AG08396 (cell line): ENCODE measurements at regions not wholly inside any gene's neighbourhood (a gene's known extent, or its start where the extent isn't known, plus 50 kb on each side); places are given as distances from the start of the nearest gene placed in this dataset.
"Not testable (repeated sequence)": the region's sequence is repeated elsewhere in the genome, so short reads cannot be mapped to it uniquely, and the experiment has no call there.

Experiments used
- DNase-seq: peaks from one replicate; pipeline ENCODE4 v3.0.0; 2012; ENCODE audit warnings: low spot score, mixed read lengths

DNA sequence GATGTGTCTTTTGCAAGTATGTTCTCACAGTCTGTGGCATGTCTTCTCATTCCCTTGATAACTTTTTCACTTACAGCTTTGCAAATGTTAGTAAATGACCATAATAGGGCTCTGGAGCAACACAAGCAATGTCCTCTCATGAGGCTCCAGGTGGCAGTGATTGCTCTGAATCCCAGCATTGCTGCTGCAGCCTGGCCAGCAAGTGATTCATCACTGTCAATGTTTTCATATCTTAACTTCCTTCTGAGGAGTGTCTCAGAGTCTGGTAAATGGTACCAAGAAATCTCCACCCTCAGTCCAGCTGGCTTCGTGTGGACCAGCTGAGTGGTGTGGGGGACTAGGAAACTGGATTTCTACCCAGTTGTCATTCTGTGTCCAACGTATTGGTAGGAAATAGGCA, 139.6 kb downstream of the MYLK4 start:
- DNase-seq, result no peak

DNA sequence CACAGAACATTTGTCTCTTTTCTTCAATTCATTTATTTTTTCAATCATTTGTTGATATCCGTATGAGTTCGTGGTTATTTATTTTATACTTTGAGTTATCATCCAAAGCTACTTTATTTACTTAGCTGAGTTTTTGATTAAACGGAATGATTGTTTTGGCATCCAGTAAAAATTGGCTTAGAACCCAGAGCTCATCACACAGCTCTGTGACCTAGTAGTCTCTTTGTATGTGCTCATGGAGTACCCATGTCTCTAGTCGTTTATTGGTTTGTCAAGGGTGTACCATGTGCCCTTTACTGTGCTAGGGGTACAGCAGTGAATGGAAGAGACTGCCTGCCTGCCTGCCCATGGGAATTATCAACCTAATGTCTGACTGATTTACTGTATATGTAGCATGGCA, 142.2 kb downstream of the MYLK4 start:
- DNase-seq, result no peak

DNA sequence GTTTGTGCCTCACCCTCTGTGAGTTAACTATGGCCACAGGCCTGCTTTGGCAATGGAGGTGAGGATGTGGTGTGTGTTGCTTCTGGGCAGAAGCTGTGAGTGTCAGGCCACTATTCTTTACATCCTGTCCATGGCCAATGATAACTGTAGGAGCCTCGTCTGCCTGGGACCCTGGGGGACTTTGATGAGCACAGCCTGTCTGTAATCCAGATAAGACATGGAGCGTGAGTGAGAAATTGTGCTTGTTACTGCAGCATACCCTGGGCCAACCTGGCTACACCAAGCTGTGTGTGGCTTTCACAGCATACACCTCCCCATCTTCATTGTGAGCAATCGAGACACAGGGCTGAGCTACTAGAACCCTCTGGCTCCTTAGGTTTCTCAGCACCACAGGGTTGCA, 150.4 kb downstream of the MYLK4 start:
- DNase-seq, result no peak

DNA sequence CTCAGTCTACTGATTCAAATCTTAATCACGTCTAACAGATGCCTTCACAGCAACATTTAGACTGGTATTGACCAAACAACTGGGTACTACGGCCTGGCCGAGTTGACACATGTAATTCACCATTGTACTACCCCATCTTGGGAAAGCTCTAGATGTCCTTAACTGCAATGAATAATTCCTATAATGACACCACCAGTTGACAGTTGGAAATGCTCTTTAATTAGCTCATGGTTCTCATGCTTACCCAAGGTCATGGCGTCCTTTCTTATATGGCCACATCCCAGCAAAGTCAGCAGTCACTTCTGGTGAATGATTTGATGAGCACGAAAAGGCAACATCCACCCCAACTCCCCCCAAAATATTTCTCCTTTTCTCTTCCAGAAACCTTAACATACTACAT, 150.9 kb downstream of the MYLK4 start:
- DNase-seq, result no peak

DNA sequence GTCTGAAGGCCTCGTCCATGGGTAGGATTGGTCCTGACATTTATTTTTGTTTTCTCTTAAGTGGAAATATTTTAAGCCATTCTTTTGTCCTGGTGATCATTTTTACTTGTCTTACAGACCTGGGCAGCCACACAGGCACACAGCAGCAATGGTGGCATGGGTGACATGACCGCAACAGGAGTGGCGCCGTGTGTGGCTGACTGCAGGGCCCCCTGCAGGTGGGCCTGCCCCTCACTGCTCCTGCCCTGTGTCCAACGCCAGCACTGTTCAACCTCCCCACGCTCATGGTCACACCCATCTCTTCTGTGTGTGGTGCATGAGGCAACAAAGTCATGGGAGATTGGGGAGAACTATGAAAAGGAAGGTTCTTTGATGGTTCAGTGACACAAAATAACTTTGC, 151.9 kb downstream of the MYLK4 start:
- no peak for DNase-seq

DNA sequence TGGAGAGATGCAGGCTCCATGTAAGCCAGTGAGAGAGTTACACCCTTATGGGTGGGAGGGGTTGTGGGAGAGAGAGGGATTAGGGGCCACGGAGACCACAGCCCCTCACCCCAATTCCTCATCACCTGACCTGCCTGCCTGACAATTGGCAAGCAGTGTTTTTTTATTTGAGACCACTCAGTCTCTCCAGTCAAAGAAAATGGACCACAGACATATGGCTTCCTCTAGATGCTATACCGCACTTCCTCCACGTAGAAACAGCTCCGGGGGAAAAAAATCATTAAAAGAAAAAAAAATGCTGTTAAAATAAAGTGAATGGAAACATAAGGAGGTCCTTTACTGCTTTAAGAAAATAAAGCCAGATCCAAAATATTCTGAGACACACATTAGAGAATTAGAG, 152.7 kb downstream of the MYLK4 start:
- DNase-seq, result no peak

DNA sequence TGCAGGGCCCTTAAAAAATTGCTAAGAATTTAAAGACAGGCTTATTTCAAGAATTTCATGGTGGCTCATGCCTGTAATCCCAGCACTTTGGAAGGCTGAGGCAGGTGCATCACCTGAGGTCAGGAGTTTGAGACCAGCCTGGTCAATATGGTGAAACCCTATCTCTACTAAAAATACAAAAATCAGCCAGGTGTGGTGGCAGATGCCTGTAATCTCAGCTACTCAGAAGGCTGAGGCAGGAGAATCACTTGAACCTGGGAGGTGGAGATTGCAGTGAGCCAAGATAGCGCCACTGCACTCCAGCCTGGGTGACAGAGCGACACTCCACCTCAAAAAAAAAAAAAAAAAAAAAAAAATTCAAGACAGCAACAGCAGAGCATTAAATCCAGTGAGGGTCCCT, 153.3 kb downstream of the MYLK4 start:
- DNase-seq, result not testable (repeated sequence)

DNA sequence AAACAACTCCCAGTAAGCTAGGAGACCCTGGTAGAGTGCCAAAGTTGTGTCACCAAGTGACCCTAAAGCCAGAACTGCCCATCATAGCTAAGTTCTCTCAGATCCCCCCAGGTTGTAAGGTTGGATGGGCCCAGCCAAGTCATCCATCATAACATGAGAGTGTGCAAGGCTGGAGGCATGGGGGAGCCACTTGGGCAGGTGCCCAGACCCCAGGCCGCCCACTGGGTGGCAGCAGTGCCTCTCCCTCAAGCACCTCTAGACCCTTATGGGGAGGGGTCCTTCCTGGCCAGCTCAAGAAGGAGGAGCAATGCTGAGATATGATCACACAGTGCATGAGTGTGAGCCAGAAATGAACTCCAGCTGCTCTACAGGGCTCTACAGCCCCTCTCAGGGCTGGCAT, 154.5 kb downstream of the MYLK4 start:
- DNase-seq, result no peak

DNA sequence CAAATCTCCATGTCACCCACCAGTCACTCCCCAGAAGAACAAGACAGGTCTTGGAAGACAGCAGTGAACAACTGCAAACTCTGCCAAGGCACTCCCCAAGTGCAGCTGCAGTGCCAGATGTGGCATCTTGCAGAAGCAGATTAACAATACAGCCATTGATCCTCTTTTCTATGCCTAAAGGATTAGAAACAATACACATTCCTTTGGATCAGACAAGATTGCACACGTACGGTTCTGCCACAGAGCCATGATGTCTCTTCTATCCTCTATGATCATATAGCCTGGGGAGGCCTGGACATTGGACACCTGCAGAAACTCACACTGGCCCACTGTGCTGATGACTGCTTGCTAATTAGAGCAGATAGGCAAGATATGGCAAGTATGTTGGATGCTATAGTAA, 155.9 kb downstream of the MYLK4 start:
- no peak for DNase-seq

DNA sequence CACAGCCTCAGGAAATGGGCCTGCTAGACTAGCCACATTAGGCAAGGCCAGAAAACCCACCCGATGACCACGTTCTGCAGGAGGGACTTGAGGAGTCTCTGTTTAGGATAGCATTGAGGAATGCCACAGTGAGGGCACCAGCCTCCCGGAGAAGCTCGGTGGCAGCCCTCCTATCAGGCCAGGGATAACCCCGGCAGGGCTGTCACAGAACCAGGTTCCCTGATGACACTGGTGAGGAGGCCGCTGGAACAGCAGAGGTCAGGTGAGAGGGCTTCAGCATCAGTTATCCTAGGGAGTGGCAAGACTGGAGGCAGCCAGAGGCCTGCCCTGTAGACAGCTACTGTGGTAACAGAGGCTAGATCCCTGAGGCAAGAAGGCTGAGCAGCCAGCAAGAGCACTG, 157.6 kb downstream of the MYLK4 start:
- DNase-seq, result no peak

DNA sequence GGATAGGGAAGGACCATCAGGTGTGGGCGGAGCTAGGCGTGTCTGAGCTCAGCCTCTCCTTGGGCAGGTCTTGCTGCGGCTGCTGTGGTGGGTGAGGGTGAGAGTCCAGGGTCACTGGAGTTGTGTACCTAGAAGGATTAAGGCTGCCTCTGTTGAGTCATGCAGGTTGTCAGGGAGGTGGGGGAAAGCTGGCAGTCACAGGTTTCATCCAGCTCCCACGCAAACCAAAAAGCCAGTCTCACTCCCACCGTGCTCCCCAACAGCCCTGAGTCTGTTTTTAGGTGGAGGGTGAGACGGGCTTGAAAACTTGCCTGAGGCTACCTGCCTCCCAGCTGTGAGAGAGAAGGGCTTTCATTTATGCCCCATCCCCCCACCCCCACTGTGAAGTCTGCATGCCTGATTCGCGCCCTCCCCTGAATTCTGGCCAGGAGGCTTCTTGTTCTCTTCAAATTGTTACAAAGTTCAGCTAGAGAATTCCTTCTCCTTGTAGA, 161.5 kb downstream of the MYLK4 start:
- no peak for DNase-seq

DNA sequence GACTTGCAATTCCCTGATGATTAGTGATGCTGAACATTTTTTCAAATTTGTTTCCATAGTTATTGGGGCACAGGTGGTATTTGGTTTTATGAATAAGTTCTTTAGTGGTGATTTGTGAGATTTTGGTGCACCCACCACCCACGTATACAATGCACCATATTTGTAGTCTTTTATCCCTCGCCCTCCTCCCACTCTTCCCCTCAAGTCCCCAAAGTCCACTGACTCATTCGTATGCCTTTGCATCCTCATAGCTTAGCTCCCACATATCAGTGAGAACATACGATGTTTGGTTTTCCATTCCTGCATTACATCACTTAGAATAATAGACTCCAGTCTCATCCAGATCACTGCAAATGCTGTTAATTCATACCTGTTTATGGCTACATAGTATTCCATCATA, 167.3 kb downstream of the MYLK4 start:
- DNase-seq, result no peak

DNA sequence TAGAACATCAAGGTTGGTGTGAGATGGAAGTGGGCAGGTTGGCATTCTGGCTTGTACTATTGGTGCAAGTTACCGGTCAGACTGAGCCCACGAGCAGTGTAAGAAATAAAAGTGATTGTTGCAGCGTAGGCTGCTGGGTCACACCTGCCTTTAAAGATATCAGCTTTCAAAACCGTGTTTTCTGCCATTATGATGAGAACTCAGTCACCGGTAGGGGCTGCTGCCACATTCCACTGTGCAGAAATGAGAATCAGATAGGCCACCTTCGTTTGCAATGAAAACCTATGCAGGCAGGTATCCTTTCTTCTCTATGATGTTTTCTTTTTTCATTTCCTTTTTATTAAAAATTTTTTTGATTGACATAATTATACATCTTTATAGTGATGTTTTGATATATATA, 168.5 kb downstream of the MYLK4 start:
- DNase-seq, result no peak

DNA sequence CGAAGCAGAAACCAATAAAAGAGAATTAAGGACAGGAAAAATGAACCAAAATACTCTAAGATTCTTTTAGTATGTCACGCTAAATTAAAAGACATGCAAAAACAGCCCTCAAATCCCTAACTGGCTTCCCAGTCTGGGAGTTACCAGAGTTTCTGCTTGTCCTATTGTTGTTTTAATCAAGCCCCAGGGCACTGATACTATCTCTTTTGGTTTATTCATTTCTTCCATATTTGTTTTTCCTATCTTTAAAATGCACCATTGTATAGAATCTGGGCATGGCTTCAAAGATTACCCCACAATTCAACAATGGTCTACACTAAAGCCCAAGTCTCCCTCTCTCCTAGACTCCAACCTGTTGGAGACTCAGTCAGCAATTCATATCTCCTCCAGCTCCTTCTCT, 169.1 kb downstream of the MYLK4 start:
- no peak for DNase-seq

DNA sequence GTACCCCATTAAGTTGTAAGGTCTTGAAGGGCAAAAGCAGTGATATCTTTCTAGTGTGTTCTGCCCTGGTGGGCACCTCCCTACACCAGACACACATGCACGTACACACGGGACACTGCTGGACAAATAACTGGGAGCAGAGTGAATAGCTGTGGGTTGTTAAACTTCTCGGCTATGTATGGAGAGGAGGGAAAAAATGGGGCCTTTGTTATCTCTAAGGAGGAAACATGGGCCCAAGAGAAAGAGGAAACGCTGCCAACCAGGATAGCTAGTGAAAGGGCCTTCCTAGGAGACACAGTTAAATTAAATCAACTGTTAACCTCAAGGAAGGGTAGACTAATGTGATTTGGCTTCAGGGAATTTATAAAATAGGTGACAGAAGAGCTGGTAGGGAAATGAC, 169.7 kb downstream of the MYLK4 start:
- DNase-seq, result no peak

DNA sequence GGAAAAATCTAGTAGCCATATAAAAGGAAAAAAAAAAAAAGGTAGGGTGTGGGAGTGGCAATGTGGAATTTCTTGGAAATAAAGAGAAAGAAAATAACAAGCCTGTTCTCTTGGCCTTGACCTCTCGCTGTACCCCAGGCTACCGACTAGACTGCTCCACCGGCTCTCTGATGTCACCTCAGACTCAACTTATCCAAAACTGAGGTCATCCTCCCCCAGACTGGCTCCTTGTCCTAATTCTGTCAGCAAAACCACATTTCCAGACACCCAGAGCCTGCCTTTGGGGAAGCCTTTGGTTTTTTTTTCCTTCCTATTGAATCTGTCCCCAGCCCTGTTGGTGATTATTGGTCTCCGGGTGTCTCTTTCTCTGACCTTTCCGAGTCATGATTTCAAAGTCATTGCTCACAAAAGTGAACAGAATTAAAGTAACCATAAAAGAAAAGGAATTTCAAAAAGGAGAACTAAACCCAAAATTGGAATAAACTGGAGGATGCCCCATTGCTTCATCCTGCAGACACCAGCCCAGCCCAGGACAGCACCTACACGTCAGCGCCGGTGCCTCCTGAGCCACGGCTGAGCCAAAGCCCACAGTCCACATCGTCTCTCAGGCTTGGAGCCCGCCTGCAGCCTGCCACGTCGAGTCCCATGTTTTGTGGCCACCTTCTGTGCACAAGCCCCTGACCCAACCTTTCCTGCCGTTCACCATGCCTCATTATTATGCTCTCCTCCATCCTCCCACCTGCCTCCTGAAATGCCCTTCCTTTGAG, 170.7 kb downstream of the MYLK4 start:
- no peak for DNase-seq

DNA sequence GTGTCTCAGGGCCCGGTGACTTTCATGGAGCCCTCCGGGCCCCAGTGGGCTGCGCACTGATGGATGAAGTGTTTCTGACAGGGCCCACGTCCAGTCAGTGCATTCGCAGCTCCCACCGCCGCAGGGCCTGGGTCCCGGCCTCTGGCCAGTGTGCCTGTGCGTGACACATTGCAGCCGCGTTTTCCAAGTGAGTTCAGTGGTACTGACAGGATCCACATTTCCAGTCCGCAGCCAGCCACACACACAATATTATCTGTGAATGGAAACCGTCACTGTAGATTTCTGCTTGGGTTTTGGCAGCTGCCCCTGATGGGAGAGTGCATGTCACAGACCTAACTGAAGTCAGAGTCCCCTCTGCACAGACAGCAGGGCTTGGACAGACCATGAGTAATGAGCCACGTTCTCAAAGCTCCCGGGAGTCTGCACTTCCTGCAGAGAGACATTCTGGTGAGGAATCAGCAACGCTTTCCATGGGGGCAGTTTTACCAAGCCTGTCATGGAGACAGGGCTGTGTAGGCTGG, 171.4 kb downstream of the MYLK4 start:
- peak; percentile 46 for DNase-seq

DNA sequence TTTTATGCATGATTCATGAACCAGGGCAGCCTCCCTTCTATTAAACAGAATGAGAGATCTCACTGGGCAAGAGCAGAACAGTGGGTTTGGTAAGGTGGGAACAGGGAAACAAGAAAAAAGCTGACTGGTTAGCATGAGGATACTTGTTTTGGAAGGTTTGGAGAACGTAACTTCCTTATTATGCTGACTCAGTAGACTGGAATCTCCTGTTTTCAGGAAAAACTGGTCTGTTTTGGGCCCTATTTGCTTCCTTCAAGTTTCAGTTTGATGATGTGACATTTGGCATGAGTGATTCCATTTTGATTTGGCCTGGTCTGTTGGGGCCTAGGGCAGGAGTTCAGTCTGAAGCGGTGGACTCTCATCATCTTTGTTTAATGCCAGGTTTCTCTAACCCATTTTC, 172.0 kb downstream of the MYLK4 start:
- no peak for DNase-seq

DNA sequence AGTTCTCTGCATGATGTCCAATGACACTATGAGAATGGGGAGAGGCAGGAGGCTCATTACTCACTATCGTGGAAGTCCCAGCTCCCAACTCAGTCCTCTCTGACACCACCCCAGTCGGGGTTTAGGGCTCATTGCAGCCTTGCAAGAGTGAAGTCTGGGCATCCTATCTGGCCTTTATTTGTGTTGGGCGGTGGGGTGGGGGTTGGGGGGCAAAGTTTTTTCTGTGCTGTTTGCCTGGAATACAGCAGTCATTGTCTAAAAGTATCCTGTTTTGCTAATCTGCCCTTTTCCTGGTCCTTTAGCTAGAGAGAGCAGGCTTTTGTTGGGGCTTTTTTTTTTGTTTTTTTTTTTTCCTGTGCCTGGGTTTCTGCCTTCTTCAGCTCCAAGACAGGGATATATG, 174.2 kb downstream of the MYLK4 start:
- no peak for DNase-seq

DNA sequence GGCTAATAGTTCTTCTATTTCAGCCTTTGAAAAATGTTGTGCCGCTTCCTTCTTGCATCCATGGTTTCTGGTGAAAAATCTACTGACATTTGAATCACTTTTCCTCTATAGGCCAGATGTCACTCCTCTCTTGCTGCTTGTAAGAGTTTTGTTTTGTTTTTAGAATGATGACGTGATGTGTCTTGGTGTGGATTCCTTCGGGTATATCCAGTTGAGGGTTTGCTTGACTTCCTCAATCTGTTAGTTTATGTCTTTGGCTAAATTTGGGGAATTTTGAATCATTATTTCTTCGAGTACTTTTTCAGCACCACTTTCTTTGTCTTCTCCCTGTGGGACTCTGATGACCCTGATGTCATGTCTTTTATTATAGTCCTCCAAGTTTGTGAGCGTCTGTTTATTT, 175.5 kb downstream of the MYLK4 start:
- DNase-seq, result no peak

DNA sequence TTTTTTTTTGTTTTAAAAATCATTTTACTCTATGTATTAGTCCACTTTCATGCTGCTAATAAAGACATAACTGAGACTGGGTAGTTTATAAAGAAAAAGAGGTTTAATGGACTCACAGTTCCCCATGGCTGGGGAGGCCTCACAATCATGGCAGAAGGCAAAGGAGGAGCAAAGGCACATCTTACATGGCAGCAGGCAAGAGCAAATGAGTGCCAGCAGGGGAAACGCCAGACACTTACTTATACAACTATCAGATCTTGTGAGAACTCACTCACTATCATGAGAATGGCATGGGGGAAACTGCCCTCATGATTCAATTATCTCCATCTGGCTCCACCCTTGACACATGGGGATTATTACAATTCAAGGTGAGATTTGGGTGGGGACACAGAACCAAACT, 181.3 kb downstream of the MYLK4 start:
- DNase-seq, result not testable (repeated sequence)

DNA sequence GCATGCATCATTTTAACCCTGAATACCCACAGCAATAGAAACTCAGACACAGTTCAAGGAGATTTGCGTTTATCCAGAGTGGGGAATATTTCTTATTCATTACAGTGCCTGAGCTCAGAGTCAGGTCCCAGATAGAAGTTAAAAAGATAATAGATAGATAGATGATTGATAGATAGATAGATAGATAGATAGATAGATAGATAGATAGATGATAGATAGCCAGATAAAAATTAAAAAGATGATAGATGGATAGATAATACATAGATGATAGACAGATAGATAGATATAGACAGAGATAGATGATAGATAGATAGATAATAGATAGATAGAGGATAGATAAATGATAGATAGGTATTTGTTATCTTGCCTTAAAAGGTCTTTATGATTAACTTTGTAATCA, 184.7 kb downstream of the MYLK4 start:
- DNase-seq, result no peak

DNA sequence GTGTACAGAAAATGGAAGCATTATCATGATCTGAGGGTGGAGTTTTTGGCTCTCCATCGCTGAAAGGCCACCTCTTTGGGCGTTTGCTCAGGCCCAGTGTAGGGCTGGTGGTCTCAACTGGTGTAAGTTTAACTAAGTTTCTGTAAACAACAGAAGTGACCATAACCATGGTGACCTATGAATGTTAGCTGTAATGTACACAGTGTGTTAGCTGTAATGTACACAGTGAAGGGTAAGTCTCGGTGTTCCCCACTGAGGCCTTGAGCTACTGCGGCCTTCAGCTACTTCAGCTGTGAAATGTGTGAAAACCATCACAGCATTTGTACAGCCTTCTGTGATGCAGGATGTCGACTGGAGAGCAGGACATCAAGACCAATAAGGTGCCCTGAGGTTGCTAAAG, 185.2 kb downstream of the MYLK4 start:
- no peak for DNase-seq

DNA sequence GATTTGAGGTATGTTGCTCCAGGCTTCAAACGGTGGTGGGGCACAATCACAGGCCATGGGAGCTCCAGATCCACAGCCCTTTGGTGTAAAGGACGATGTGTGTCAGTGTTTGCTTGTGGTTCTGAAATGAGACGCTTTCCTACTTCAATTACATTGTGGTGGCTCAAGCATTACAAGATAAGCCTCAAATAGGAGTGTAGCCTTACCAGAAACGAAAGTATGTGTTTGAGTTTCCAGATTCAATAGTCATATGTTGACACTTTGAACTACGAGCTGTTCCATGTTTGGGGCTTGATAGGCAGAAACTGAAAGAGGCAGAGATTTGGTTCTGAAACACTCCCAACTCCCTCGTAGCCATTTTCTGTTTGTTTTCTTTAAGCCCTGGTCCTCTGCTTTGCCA, 187.1 kb downstream of the MYLK4 start:
- no peak for DNase-seq
